ENCODE measurements at regions not wholly inside any gene's neighbourhood (a gene's known extent, or its start where the extent isn't known, plus 50 kb on each side); places are given as distances from the start of the nearest gene placed in this dataset.

DNA sequence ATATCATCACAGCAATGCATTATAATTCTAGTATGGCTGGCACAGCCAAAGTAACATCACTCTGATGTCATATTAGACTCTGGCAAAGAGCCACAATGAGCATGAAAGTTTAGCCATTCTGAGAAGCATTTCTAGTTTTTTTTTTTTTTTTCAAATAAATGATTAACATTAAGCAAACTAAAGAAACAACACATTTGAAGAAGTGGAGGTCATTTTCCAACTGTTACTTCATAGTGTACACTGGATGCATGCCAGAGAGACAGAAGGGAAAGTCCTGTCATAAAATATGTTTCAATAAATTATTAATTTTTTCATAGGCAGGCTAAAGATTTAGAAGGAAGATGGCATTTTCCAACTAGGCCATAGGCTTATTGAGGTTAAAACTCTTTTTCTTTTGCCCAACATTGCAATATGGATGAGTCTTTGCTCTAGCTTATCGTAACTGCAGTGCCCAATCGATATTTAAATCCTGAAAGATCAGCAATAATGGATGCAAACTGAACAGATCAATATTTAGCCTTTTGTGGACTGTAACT lies 1630.4 kb upstream of the ACVR2A start:
- in situ Hi-C loops (cut with HindIII; ENCODE audit: low pct_unique_long_range_greater_than_20kb, low sequenced_read_pairs), result no loop called here
- Histone ChIP-seq H3K36me3 (ENCODE audit: control insufficient read depth, insufficient read depth, low read length) (no peaks in the 10 kb centered on the region), H3K4me3 (ENCODE audit: low read depth in 2 of 2, low read length in 2 of 2) (no peak overlapping the region), H3K27me3 (ENCODE audit: control insufficient read depth, insufficient read depth, low read length) (no peaks in the 10 kb centered on the region), H3K27ac (ENCODE audit: low read length) (no peak overlapping the region), H3K9me3 (ENCODE audit: control insufficient read depth, insufficient read depth, low read depth, low read length) (0 out of 2 replicates have a peak, but pooled peaks cover 2% of the 10 kb centered on the region), H3K4me1 (ENCODE audit: control insufficient read depth, insufficient read depth, low read length) (no peaks in the 10 kb centered on the region)
- no TSS peak for BruUV-seq (replicated peaks)
- intact Hi-C loops (cut with micrococcal nuclease; ENCODE audit: unreplicated experiment), result no loop called here
- ChIA-PET CTCF (no interaction called here), POLR2A (no interaction called here)
- DNase-seq (ENCODE audit: low read depth, low spot score) (no peak), ATAC-seq (no peak)
- TF ChIP-seq POLR2AphosphoS5 (IDR thresholded peaks at IDR 0.05; ENCODE audit: low read depth, low read length) (no peak), CTCF (IDR thresholded peaks at IDR 0.05) (no peak), SIN3A (IDR thresholded peaks at IDR 0.05; ENCODE audit: borderline replicate concordance, insufficient read depth, low read depth, low read length) (no peak), REST (IDR thresholded peaks at IDR 0.05; ENCODE audit: insufficient read depth in 1 of 2, low read depth in 2 of 2, low read length in 1 of 2) (no peak), TCF7L2 (IDR thresholded peaks at IDR 0.05; ENCODE audit: low read depth, low read length) (no peak)

DNA sequence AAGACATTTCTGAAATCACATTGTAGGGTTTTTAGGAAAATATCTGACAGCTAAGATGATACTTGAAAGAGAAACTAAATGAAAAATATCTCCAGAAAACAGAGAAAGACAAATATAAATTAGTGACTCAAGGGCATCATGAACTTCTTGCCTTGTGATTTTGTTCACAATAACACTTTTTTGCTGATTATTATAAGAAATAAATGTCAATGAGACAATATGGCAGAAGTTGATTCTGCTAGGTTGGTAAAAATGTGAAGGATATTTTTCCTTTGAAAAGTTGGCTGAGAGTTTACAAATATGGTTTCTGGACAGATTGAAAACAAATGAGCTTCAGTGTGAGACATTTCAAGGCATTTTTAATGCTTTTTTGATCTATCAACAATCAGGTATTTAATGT lies 1631.2 kb upstream of the ACVR2A start:
- TF ChIP-seq REST (IDR thresholded peaks at IDR 0.05; ENCODE audit: insufficient read depth in 1 of 2, low read depth in 2 of 2, low read length in 1 of 2) (no peak), SIN3A (IDR thresholded peaks at IDR 0.05; ENCODE audit: borderline replicate concordance, insufficient read depth, low read depth, low read length) (no peak), TCF7L2 (IDR thresholded peaks at IDR 0.05; ENCODE audit: low read depth, low read length) (no peak), CTCF (IDR thresholded peaks at IDR 0.05) (no peak), POLR2AphosphoS5 (IDR thresholded peaks at IDR 0.05; ENCODE audit: low read depth, low read length) (no peak)

More for the DNA sequence above, 1631.2 kb upstream of the ACVR2A start:
- BruUV-seq (replicated peaks), result no TSS peak
- no peak for ATAC-seq
- intact Hi-C loops (cut with micrococcal nuclease; ENCODE audit: unreplicated experiment), result no loop called here
- in situ Hi-C loops (cut with HindIII; ENCODE audit: low pct_unique_long_range_greater_than_20kb, low sequenced_read_pairs), result no loop called here
- Histone ChIP-seq H3K27me3 (ENCODE audit: control insufficient read depth, insufficient read depth, low read length) (no peaks in the 10 kb centered on the region), H3K36me3 (ENCODE audit: control insufficient read depth, insufficient read depth, low read length) (no peaks in the 10 kb centered on the region), H3K9me3 (ENCODE audit: control insufficient read depth, insufficient read depth, low read depth, low read length) (0 out of 2 replicates have a peak, but pooled peaks cover 2% of the 10 kb centered on the region), H3K4me1 (ENCODE audit: control insufficient read depth, insufficient read depth, low read length) (no peaks in the 10 kb centered on the region), H3K4me3 (ENCODE audit: low read depth in 2 of 2, low read length in 2 of 2) (no peak overlapping the region), H3K27ac (ENCODE audit: low read length) (no peak overlapping the region)
- CTCF ChIA-PET, result no interaction called here
- POLR2A ChIA-PET, result no interaction called here
- no peak for DNase-seq (ENCODE audit: low read depth, low spot score)
